Medulla oblongata (tissue), 1 donor: ENCODE measurements at regions not wholly inside any gene's neighbourhood (a gene's known extent, or its start where the extent isn't known, plus 50 kb on each side); places are given as distances from the start of the nearest gene placed in this dataset.

Source experiments
- DNase-seq: peaks from one replicate; pipeline ENCODE4 v3.0.0-alpha.2; 2015; ENCODE audit errors: extremely low spot score

DNA sequence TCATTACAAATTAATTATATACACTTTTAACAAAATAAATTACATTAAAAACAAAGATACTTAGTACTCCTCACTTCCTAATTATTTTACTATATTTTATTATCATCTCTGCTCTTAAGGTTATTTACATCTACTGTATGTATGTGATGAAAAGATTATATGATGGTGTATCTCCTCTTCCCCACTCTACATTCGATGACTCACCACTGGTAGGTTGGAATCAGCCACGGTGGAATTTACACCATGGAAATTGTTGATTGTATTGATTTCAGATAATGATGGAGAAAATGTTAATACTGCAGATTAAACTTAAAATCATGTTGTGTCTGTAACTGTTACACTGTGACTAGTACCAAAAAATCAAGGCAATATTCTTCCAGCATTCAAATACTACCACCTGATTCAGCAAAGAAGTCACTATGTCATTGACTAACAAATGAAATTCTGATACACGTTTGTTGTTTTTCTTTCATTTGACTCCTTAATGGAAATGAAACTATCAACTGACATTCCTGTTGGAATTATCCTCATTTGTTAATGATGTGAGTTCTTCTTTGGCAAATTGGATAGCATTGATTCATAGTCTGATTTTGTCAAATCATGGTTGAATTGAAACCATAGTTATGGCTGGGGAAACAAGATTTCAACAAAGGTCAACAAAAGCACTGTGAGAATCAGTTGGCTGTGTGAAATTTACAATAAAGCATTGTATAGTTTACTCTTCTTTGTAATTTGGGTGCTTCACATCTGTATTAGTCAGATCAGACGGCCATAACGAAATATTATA lies 69.0 kb upstream of the NLK start:
- DNase-seq = no peak

DNA sequence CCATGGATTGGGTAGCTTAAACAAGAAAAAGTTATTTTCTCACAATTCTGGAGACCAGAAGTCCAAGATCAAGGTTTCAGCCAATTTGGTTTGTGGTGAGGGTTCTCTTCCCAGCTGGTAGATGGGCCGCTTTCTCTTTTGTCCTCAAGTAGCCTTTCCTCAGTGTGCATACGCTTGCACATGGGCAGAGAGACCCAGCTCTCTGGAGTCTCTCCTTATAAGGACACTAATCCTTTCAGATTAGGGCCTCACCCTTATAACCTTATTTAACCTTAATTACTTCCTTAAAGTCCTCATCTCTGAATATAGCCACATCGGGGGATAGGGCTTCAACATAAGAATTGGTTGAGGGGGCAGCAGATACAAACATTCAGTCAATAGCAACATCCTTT lies 68.4 kb upstream of the NLK start:
- DNase-seq = no peak

DNA sequence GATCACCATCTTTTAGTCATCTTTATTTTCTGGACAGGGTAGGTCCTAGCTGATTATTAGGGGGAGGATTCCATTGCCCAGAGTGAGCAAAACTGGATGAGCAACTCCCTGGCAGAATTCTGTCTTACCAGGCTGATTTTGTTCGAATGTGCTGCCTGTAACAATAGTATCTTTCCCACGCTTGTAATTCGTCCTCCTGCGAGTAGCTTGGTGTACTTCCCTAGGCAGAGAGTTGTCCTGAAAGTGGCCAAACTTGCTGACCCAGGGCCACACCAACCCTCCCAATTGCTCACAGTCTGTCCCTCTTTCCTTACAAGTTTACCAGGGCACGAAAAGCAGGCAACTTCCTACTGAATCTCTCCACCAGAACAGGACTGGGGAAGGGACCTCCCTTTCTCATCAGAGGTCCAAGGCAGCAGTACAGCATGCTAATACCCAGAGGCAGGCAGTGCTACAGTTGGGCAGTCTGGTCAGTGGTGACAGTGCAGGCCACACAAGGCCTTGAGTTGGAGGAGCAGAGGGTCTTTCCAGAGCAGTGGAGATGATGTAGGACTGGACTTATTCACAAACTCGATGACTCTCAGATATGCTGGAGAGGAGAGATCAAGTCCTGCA lies 67.8 kb upstream of the NLK start:
- DNase-seq = no peak

DNA sequence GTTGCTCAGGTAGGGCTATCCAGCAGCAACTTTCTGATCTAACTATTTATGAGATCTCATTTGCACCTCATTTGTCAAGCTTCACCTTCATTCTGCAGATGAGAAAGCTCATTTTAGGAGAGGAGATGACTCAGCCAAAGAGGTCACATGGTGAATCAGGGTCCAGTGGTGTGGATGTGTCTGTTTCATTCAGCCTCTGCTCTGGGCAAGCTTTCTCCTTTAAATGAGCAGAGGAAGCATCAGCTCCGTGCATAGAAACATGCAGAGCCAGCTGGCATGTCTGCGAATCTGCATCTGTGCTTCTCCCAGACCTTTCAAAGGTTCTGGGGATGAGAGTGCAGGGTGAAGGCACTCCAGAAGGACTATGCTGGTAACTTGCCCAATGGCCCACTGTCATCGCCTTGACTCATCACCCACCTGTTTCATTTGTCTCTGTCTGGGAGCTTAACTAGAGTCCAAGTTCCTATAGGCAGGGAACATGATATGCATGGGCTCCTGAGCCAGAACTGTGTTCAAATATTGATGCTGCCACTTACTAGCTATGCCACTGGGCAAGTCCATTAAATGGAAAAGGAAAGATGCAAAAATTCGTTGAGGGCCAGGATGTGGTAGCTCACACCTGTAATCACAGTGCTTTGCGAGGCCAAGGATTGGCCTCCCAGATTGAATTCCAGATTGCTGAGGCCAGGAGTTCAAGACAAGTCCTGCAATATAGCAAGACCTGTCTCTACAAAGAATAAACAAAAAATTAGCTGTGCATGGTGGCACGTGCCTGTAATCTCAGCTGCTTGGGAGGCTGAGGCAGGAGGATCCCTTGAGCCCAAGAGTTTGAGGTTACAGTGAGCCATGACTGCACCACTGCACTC lies 67.1 kb upstream of the NLK start:
- DNase-seq = no peak

DNA sequence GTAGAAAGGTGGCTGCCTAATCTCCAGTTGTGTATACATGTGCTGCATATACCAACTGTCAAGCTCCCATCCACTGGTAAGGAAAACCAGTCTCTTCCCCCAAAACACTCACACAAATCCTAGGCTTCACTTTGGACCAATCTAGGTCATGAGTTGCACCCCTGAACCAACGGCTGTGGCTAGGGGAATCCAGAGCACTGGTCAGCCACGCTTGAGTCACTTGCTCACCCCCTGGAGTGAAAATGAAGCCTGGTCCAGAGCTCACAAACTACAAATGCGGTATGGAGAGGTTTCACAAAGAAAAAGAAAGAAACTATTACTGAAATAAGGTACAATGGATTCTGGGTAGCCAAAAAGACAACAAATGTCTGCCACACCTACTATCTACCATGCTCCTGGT lies 66.1 kb upstream of the NLK start:
- DNase-seq = no peak

DNA sequence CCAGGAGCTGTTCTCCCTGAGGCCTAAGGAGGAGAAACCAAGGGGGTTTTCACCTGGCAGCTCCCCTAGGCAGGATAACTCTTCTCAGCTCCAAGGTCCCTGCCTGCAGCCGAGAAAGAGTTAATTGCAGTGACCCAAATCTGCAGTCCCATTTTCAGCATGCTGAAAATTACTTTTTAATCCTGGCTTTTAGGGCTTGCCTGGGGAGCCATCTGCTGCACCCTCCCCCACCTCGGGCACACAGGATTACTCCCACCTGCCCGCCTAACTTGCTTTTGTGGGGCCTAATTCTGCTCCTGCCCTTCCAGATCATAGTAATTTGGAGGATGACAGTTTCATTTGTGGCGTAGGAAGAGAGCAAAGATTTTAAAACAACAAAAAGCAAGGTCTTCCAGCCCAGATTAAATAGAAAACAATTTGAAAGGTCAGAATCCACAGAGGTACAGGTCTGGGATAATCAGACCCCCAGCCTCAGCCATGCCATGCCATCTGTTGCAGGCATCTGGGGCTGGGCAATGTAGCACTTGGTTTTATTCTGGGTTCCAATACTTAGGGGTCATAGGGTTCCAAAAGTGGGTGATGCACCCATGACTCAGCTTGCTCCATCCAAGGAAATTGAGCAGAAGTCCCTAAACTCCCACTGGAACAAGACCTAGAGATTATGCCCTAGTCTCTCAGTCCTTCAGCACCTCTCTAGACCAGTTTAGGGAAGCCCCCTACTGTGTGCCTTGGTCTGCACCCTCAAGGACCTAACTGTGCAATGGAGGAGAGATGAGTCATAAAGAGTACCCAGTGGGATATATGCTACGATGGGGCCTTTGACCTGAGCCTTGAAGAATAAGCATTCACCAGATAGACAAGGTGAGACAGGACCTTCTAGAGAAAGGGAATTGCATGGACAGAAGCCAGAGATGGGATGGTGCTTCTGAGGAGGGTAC lies 64.5 kb upstream of the NLK start:
- DNase-seq = no peak

DNA sequence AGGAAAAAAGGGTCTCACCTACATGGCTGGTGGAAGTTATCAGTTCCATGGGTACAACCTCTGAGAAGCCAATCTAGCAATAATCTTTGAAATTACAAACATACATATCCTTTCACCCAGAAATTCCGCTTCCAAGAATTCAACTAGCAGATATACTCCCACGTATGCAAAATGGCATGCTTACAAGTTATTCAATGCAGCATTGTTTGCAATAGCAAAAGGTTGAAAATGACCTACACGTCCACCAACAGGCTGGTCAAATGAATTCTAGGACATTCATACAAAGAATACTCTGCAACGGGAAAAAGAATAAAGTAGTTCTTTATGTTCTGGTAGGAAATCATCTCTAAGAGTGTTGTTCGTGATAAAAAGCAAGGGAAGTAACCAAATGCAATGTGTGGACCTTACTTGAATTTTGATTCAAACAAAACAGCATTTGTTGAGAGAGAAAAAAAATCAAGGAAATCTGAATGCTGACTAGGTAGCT lies 63.7 kb upstream of the NLK start:
- no peak for DNase-seq

DNA sequence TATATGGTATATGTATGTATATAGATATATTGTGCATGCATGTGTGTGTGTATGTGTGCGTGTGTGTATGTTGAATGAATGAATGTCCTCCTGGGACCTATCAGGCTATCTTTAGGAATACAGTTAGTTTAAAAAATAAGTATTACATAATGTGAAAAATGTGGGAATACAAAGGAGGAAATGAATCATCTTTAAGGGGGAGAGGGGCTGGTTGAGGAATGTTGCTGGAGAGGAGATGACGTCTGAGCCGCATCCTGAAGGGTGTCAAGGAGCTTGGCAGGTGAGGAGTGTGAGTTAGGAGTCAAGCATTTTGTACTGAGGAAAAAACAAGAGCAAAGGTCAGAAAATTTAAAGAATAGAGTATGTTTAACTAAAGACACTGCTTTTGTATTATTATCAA lies 62.4 kb upstream of the NLK start:
- DNase-seq = no peak

DNA sequence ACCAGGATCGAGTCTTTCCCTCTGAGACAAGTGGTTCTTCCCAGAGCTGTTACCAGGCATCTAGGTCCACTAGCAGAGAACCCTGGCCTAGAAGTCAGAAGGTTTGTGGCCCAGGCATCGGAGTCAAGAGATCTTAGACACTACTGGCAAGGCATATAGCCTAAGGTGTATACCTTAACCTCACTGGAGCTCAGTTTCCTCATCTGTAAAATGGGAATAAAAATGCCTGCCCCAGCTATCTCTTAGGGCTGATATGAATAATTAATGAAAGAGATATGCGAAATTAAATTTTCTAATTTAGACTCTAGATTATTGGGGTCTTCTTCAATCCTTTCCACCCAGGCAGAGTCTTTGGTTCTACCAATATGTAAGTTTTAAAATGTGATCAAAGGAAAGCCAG lies 60.5 kb upstream of the NLK start:
- no peak for DNase-seq

DNA sequence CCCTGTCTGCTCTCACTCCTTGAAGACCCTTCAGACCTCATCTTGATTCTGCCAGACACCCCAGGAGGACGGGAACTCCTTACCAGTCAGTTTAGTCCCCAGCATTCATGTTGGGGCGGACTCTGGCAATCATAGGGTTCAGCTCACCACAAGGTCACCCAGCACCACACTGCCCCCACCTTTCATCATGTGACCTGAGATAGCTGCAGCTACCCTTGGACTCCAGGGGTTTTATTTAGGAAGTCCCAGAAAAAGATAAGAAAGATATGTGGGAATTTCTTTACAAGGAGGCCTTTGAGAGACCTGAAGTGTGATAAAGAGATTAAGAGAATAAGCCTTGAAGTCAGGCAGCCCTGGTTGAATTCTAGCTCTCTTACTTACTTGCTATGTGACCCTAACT lies 59.8 kb upstream of the NLK start:
- DNase-seq = no peak

DNA sequence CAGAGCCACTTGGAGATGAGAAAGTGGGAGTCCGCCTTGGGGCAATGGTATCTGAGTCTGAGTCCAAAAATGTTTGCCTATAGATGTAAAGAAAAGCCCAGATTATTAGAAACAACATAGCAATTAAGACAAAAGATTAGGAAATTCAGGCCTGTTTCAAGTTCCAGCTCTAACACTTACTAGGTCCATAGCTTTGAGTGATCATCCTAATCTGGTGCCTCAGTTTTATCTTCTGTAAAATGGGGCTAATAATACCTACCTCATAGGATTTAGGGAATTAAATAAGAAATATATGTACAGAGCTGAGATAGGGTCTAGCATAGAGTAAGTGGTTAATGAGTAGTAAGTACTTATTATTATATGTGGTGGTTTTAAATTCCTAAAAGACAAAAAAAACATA lies 58.6 kb upstream of the NLK start:
- no peak for DNase-seq

DNA sequence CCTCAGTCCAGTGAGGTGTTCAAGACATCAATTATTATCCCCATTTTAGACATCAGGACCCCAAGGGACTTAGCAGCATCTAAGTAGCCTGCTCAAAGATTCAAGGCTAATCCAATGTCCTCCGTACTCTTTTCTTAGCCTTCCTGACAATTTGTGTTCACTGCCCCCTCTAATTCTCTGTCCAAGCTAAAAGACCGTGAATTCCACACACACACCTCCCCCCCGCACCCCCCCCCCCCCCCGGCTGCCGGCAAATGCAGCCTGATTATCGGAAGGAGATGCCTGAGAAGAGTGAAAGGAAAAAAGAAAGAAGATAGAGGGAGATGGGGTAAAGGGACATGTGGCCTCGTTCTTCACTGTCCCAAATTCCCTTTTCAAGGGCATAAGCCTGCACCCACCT lies 58.1 kb upstream of the NLK start:
- no peak for DNase-seq

DNA sequence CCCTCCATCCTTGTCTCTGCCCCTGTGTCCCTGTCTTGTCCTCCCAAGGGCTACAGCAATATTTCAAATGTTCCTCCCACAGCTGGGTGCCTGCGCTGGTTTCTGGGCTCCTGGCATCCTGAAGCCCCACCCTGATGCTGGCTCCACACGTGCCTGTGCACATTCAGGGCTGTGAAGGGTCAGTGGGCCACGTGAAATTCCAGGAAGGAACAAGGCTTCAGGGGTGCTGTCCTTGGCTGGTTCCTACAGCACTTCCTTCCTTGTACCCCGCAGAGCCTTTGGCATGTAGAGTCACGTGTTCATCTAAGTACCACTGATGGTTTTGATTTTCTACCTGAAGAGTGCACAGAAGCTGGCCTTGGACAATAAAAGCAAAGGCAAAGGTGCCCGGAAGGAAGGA lies 57.7 kb upstream of the NLK start:
- DNase-seq = no peak

DNA sequence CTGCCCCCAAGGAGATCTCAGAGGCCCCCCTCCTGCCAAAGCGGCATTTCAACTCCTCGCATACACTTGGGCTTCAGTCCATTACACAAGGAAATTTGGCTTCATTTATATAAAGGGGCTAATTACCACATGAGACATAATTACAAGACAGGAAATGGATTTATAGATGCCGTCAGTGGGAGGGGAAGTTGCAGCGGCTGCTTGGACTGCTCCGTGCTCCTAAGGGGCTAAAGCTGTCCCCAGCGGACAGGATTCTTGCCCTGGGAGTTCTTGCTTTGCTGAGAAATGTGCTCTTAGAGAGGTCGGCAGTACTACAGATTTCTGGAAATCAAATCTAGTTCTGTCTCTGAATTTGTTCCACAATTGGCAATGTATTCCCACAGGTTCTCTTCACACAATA lies 57.2 kb upstream of the NLK start:
- no peak for DNase-seq

DNA sequence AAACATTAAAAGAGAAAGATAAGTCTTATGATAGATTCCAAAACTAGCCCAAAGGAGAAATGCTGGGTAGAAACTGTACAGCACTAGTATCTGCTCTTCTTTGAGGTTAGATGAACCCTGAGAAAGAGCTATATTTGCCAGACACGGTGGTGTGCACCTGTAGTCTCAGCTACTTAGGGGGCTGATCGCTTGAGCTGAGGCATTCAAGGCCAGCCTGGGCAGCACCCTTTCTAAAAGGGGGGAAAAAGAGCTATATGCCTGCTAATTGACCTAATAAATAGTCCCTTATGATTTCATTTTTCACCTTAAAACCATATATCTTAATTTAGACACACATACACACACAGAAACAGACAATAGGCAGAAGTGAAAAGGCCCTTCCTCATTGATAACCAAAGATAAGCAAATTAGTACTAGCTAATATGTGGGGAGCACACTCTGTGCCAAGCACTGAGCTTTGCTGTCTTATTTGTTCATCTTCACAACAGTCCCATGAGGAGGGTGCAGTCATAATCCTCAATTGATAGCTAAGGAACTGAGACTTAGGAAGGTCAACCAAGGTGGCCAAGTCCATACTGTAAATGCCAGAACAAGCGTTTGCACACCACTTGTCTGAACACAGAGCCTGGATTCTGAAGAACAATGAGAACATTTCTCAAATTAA lies 56.6 kb upstream of the NLK start:
- no peak for DNase-seq

DNA sequence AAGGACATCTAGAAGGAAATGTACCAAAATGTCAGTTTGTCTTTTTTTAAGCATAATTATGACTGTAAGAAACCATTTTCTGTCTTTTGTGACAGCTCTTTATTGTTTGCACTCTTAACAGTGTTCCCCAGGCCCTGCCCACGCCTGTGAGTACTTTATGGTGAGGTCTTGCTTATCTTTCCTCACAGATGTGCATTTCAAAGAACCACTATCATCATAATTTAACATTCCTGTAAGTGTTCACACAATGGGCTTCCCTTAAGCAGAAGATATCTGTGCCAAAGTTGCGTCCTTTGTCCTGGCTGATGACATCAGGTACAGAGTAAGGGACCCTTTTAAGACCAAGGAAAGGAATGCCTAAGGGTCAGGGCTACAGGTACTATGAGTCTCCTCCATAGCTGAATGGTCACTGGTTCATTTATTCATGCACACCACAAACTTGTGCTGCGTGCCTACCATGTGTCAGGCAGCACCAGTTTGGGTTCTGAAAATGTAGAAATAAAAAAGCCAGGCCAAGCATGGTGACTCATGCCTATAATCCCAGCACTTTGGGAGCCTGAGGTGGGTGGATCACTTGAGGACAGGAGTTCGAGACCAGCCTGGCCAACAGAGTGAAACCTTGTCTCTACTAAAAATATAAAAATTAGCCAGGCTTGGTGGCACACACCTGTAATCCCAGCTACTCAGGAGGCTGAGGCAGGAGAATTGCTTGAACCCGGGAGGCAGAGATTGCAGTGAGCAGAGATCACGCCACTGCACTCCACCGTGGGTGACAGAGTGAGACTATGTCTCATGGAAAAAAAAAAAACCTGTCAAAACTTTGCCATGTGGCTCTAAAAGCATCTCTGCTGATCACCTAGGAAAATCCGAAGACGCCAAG lies 55.4 kb upstream of the NLK start:
- DNase-seq = no peak

DNA sequence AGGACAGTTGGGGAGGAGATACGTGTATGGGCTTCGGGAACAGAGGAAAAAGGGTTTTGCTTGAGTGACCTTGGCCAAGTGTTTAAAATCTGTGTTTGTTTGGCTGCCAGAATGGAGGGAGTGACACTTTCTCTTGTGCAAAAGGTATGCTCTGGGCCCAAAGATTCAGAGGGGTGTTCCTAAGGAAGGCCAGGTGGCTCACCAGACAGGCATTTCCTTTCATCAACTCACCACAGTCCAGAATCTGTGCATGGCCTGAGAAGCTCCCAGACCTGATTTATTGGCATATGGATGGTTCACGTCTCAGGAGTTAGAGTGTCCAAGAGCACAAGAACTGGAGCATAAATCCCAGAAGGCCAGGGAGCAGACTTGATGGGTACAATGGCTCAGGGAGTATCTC lies 53.4 kb upstream of the NLK start:
- no peak for DNase-seq

DNA sequence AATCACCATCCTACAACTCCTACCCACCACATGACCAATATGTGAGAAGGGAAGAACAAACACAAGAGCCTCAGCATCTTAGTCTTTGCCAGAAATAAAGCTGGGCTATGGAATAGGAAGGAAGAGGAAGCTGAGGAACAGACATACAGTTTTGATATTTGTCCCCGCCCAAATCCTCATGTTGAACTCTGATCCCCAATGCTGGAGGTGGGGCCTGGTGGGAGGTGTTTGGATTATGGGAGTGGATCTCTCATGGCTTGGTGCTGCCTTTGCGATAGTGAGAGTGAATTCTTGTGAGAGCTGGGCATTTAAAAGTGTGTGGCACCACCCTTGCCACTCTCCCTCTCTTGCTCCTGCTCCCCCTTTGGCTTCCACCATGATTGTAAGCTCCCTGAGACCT lies 52.4 kb upstream of the NLK start:
- no peak for DNase-seq

DNA sequence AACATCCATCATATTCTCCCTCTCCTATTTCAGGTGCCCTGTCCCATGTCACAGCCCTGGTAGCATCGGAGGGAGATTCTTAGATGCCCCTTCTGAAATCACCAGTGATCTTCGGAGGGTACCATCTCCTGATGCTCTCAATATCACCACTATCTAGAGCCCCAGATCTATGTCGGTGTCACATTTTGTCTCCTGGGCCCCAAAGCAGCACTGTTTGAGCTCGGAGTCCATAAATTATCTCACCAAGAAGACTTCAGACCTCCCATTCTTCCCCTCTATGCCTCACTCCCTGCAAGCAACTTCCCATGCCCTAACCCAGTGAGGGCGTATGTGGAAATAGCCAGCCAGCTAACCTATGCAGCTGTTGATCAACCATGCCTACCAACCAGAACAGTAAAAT lies 51.5 kb upstream of the NLK start:
- DNase-seq = no peak

DNA sequence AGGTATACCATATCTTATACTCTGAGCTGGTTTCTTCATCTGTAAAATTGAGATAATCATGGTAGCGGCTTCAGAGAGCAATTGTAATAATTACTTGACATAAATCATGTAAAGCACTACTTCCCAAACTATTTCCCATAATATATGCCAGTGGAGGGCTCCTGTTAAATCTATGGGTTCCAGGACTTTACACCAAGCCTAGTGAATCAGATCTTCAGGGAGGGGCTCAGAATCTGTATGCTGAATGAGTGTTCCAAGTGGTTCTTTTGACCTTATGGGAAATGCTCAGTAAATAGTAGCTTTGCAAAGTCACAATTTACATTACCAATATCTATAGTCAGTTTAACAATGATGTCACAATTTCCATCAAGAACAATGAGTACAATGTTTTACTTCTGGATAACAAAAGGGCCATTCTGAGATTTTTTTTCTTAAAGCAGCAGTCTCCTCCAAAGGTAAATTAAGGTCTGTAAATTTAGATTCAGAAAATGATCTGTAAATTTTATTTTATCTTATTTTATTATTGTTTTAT lies 50.9 kb upstream of the NLK start:
- no peak for DNase-seq
